Colonic mucosa (tissue), 4 donors: ENCODE measurements at regions not wholly inside any gene's neighbourhood (a gene's known extent, or its start where the extent isn't known, plus 50 kb on each side); places are given as distances from the start of the nearest gene placed in this dataset.
"Not testable (repeated sequence)": the region's sequence is repeated elsewhere in the genome, so short reads cannot be mapped to it uniquely, and the experiment has no call there.

Experiments used
- DNase-seq: peaks from one replicate; pipeline ENCODE4 v3.0.0-alpha.2; 2020
- H3K27ac ChIP-seq: fragments of 200-600 bp; one replicate; pipeline ENCODE4 v1.8.0; 2021
- H3K27me3 ChIP-seq: fragments of 200-600 bp; one replicate; pipeline ENCODE4 v1.8.0; 2021
- H3K36me3 ChIP-seq: fragments of 200-600 bp; one replicate; pipeline ENCODE4 v1.8.0; 2021
- H3K4me1 ChIP-seq: fragments of 200-600 bp; one replicate; pipeline ENCODE4 v1.8.0; 2021; ENCODE audit warnings: mild to moderate bottlenecking
- H3K4me3 ChIP-seq: fragments of 200-600 bp; one replicate; pipeline ENCODE4 v1.8.0; 2021
- H3K9ac ChIP-seq, 2 donors: one replicate each; pipeline ENCODE4 v1.7.0; 2013; ENCODE audit warnings: control low read depth in 2 of 2, low read depth in 2 of 2, low read length in 2 of 2
- H3K9me3 ChIP-seq: fragments of 200-600 bp; one replicate; pipeline ENCODE4 v1.8.0; 2021
- CTCF ChIP-seq: fragments of 200-600 bp; IDR thresholded peaks from one replicate; pipeline ENCODE4 v1.8.0; 2022; ENCODE audit warnings: antibody characterized with exemption, mild to moderate bottlenecking
- intact Hi-C: fragments of 100-400 bp; cut with DNase I; formaldehyde crosslinking; loops from one replicate; pipeline ENCODE4 v1.14.1; 2022
- donor health status: healthy.
- donor health status: DM: no; HTN: no; CAD: no.
- donor health status: DM: no; HTN: no; CAD: no.

DNA sequence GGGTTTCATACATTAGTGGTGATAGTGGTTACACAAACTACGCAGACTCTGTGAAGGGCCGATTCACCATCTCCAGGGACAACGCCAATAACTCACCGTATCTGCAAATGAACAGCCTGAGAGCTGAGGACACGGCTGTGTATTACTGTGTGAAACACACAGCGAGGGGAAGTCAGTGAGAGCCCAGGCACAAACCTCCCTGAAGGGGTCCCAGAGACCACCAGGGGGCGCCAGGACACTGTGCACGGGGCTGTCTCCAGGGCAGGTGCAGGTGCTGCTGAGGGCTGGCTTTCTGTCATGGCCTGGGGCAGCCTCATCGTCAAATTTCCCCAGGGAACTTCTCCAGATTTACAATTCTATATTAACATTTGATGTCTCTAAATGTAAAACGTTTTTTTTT, 184.6 kb upstream of the TP53TG3C start:
- H3K27me3 ChIP-seq, H3K27ac ChIP-seq, H3K4me3 ChIP-seq, H3K36me3 ChIP-seq, H3K4me1 ChIP-seq, H3K9ac ChIP-seq, intact Hi-C loops, H3K9me3 ChIP-seq: not testable (repeated sequence)
- peak; percentile 20 for DNase-seq

DNA sequence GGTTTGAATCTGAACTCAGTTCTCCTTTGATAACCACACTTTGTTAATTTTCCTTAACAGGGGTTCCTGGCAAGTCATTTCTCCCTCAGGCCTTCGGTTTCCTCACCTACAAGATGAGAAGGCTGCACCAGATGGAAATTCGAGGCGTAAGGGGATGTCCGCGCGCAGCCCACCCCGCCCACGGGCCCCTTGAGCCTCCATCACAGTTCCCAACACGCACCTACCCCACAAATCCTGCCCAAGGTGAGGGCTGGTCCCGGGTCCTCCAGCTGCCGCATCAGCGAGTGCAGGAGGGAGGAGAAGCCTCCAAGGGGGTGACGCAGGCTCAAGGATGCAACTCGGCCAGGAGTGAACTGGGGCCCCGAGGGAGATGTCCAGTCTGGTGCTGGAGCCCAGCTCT, 166.9 kb upstream of the TP53TG3C start:
- intact Hi-C loops, H3K9ac ChIP-seq, DNase-seq, H3K27me3 ChIP-seq, H3K36me3 ChIP-seq, H3K4me3 ChIP-seq, H3K27ac ChIP-seq, H3K9me3 ChIP-seq, H3K4me1 ChIP-seq: not testable (repeated sequence)

DNA sequence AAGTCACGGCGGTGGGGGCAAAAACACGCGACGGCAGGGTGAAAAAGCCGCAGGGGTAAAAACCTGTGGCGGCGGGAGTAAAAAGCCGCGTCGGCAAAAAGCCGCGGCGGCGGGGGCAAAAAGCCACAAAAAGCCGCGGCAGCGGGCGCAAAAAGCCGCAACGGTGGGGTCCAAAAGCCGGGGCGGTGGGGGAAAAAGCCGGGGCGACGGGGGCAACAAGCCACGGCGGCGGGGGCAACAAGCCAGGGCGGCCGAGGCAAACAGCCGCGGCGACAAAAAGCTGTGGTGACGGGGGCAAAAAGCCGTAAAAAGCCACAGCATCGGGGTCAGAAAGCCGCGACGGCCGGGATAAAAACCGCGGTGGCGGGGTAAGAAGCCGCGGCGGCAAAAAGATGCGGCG, 166.1 kb upstream of the TP53TG3C start:
- H3K9ac ChIP-seq, H3K36me3 ChIP-seq, H3K4me3 ChIP-seq, H3K9me3 ChIP-seq, DNase-seq, intact Hi-C loops, H3K27ac ChIP-seq, H3K4me1 ChIP-seq, H3K27me3 ChIP-seq: not testable (repeated sequence)

DNA sequence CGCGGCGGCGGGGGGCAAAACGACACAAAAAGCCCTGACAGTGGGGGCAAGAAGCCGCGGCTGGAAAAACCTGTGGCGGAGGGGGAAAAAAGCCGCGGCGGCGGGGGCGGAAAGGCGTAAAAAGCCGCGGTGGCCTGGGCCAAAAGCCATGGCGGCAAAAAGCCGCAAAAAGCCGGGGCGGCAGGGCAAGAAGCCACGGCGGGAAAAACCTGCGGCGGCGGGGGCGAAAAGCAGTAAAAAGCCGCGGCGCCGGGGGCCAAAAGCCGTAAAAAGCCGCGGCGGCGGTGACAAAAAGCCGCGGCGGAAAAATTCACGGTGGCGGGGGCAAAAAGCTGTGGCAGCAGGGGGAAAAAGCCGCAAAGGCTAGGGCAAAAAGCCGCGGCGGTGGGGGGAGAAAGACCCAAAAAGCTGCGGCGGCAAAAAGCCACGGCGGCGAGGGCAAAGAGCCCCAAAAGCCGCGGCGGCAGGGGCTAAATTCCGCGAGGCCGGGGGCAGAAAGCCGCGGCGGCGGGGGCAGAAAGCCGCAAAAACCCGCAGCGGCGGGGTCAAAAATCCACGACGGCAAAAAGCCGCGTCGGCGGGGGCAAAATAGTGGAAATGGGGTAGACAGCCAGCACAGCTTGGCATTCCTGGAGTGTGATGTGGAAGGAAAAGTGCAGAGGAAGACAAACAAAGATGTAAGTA, 165.2 kb upstream of the TP53TG3C start:
- H3K27ac ChIP-seq, intact Hi-C loops, H3K9ac ChIP-seq, DNase-seq, H3K4me3 ChIP-seq, H3K27me3 ChIP-seq, H3K36me3 ChIP-seq, H3K4me1 ChIP-seq, H3K9me3 ChIP-seq: not testable (repeated sequence)

GRCh38 chr16:33048849-33049248, 145.2 kb upstream of the TP53TG3C start:
- H3K4me3 ChIP-seq, H3K36me3 ChIP-seq, DNase-seq, H3K27ac ChIP-seq, H3K9ac ChIP-seq, H3K27me3 ChIP-seq, H3K4me1 ChIP-seq, H3K9me3 ChIP-seq, intact Hi-C loops: not testable (repeated sequence)

DNA sequence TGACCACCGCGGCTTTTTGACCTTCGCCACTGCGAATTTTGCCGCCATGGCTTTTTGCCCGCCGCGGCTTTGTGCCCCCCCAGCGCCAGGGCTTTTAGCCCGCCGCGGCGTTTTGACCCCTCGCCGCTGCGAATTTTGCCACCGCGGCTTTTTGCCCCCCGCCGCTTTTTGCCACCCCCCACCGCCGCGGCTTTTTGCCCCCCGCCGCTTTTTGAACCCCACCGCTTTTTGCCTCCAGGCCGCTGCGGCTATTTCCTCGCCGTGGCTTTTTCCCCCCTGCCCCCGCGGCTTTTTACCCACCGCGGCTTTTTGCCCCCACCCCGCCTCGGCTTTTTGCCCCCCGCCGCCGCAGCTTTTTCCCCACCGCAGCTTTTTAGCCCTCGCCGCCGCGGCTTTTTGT, 134.8 kb upstream of the TP53TG3C start:
- no peak for TF ChIP-seq CTCF
- no peaks in the 10 kb centered on the region for H3K4me1 ChIP-seq
- H3K4me3 ChIP-seq, result no peak overlapping the region
- H3K36me3 ChIP-seq, result no peaks in the 10 kb centered on the region
- H3K27me3 ChIP-seq, result no peaks in the 10 kb centered on the region
- no peak for DNase-seq
- H3K27ac ChIP-seq, result no peak overlapping the region
- H3K9ac ChIP-seq, result no peak overlapping the region
- intact Hi-C loops, result no loop called here
- H3K9me3 ChIP-seq, result no peaks in the 10 kb centered on the region

DNA sequence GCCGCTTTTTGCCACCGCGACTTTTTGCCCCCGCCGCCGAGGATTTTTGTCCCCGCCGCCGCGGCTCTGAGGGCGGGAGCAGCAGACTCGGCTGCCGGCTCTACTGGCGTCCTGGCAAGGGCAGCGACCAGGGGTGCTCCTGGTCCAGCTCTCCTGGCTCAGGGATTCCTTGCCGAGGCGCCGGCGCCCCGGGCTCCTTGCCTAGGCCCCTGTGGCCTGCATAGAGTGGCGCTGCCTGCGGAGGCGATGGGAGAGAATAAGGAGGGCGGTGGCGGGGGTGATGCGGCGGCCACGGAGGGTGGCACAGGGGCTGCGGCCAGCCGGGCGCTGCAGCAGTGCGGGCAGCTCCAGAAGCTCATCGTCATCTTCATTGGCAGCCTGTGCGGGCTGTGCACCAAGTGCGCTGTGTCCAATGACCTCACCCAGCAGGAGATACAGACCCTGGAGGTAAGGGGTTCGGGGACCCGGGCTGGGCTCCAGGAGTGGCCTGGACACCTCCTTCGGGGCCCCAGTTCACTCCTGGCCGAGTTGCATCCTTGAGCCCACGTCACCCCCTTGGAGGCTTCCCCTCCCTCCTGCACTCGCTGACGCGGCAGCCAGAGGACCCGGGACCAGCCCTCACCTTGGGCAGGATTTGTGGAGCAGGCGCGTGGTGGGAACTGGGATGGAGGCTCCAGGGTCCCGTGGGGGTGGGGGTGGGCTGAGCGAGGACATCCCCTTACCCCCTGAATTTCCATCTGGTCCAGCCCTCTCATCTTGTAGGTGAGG, 134.2 kb upstream of the TP53TG3C start:
- intact Hi-C loops, H3K27me3 ChIP-seq, H3K4me1 ChIP-seq, H3K36me3 ChIP-seq, DNase-seq, H3K9ac ChIP-seq, H3K9me3 ChIP-seq, H3K4me3 ChIP-seq, H3K27ac ChIP-seq: not testable (repeated sequence)

DNA sequence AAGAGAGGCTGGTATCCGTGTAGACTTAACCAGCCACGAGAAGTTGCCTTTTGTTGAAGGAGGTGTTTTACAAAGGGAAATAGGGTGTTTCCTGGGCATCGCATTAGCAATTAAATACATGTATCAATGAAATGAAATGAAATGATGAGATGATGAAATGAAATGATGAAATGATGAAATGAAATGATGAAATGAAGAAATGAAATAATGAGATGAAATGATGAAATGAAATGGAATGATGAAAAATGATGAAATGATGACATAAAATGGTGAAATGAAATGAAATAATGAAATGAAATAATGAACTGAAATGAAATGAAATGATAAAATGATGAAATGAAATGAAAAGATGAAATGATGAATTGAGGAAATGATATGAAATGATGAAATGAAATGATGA, 131.3 kb upstream of the TP53TG3C start:
- H3K4me1 ChIP-seq, intact Hi-C loops, H3K36me3 ChIP-seq, H3K27me3 ChIP-seq, H3K9me3 ChIP-seq, H3K9ac ChIP-seq, H3K27ac ChIP-seq, DNase-seq, H3K4me3 ChIP-seq: not testable (repeated sequence)

- H3K9ac ChIP-seq, intact Hi-C loops: not testable (repeated sequence)
These were observed 130.5 kb upstream of the TP53TG3C start for GRCh38 chr16:33063365-33064170.

DNA sequence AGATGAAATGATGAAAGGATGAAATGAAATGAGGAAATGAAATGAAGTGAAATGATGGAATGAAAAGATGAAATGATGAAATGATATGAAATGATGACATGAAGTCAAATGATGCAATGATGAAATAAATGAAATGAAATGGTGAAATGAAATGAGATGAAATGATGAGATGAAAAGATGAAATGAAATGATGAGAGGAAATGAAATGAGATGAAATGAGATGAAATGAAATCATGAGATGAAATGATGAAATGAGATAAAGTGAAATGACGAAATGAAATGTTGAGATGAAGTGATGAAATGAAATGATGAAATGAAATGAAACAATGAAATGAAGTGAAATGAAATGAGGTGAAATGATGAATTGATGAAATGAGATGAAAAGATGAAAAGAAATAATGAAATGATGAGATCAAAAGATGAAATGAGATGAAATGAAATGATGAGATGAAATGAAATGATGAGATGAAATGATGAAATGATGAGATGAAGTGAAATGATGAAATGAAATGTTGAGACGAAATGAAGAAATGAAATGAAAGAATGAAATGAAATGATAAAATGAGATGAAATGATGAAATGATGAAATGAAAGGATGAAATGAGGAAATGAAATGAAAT, 129.5 kb upstream of the TP53TG3C start:
- H3K27ac ChIP-seq, H3K36me3 ChIP-seq, intact Hi-C loops, DNase-seq, H3K9me3 ChIP-seq, H3K9ac ChIP-seq, H3K4me3 ChIP-seq, H3K27me3 ChIP-seq, H3K4me1 ChIP-seq: not testable (repeated sequence)

More at GRCh38 chr16:33063365-33064170, 130.5 kb upstream of the TP53TG3C start:
- not testable (repeated sequence) for DNase-seq, H3K27ac ChIP-seq, H3K27me3 ChIP-seq, H3K36me3 ChIP-seq, H3K4me3 ChIP-seq, H3K9me3 ChIP-seq, H3K4me1 ChIP-seq
